Endodermal cell (in vitro differentiated cells): ENCODE measurements at regions not wholly inside any gene's neighbourhood (a gene's known extent, or its start where the extent isn't known, plus 50 kb on each side); places are given as distances from the start of the nearest gene placed in this dataset.

Experiments
- DNase-seq: peaks from one replicate; pipeline ENCODE4 v3.0.0-alpha.2; 2017
- H3K27ac ChIP-seq: 2 replicates; pipeline ENCODE4 v1.5.1; 2013; ENCODE audit warnings: mild to moderate bottlenecking, low read depth, low read length, moderate library complexity
- H3K27me3 ChIP-seq: 2 replicates; pipeline ENCODE4 v1.6.1; 2013; ENCODE audit warnings: mild to moderate bottlenecking, low read length, moderate library complexity; ENCODE audit not compliant: insufficient read depth, control insufficient read depth, poor library complexity, severe bottlenecking
- H3K36me3 ChIP-seq: 2 replicates; pipeline ENCODE4 v1.7.0; 2013; ENCODE audit warnings: mild to moderate bottlenecking, low read length, moderate library complexity; ENCODE audit not compliant: control insufficient read depth, insufficient read depth
- H3K4me1 ChIP-seq: one replicate; pipeline ENCODE4 v1.7.0; 2013; ENCODE audit warnings: low read length; ENCODE audit not compliant: control insufficient read depth, insufficient read depth
- H3K4me3 ChIP-seq: 2 replicates; pipeline ENCODE4 v1.5.1; 2013; ENCODE audit warnings: mild to moderate bottlenecking, low read length, moderate library complexity
- H3K9ac ChIP-seq: 2 replicates; pipeline ENCODE4 v1.6.1; 2013; ENCODE audit warnings: mild to moderate bottlenecking, low read length, moderate library complexity; ENCODE audit not compliant: poor library complexity, severe bottlenecking; ENCODE audit errors: extremely low read depth
- H3K9me3 ChIP-seq: 2 replicates; pipeline ENCODE4 v1.6.1; 2013; ENCODE audit warnings: mild to moderate bottlenecking, low read length, moderate library complexity; ENCODE audit not compliant: control insufficient read depth
- H3K27ac Mint-ChIP-seq: 2 replicates; pipeline ENCODE4 v1.8.0; 2020; ENCODE audit warnings: mixed read lengths
- H3K27me3 Mint-ChIP-seq: 2 replicates; pipeline ENCODE4 v1.8.0; 2021; ENCODE audit warnings: mild to moderate bottlenecking, mixed read lengths; ENCODE audit not compliant: insufficient read depth
- H3K36me3 Mint-ChIP-seq: 2 replicates; pipeline ENCODE4 v1.8.0; 2020; ENCODE audit warnings: low read depth, mixed read lengths
- H3K4me1 Mint-ChIP-seq: 2 replicates; pipeline ENCODE4 v1.8.0; 2020; ENCODE audit warnings: mixed read lengths
- H3K4me3 Mint-ChIP-seq: 2 replicates; pipeline ENCODE4 v1.8.0; 2020; ENCODE audit warnings: mild to moderate bottlenecking, moderate library complexity, mixed read lengths
- H3K9me3 Mint-ChIP-seq: 2 replicates; pipeline ENCODE4 v1.8.0; 2020; ENCODE audit warnings: mild to moderate bottlenecking, mixed read lengths
- WGBS, 2 experiments: methylation state at CpG; one replicate each; pipeline versions ENCODE4 v1.1.5 to v1.1.7; 2013; ENCODE audit warnings: missing lambda C conversion rate in 2 of 2, mixed read lengths in 1 of 2; ENCODE audit not compliant: insufficient coverage in 1 of 2, insufficient read length in 1 of 2; 5-methylcytosine and 5-hydroxymethylcytosine counted together
- TF ChIP-seq, protein P1 (sequence below): fragments of 200-600 bp; sonication (generic); conservative IDR thresholded peaks from 2 replicates; pipeline ENCODE4 v1.5.0; 2021; ENCODE audit warnings: antibody characterized with exemption, mild to moderate bottlenecking

DNA sequence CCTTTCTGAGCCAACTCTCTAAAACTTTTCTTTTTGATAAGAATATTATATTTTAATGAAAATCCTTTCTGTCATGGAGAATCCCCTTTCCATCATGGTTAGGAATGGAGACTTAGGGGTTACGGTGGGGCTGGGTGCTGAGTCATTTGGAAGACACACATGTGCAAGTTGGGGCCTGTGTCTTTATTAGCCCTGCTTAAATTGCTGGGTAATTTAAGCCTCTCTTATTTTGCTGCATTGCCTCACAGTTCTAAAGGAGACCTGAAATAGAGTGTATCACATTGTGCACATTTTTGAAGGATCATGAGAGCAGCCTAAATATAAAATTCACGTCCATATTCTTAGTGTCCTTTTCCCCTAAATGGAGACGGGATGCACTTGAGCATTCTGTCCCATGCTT is 61.8 kb upstream of the RBFOX1 start:
- Mint-ChIP-seq H3K4me1 (no peaks in the 10 kb centered on the region), H3K27ac (no peak overlapping the region), H3K36me3 (no peaks in the 10 kb centered on the region), H3K4me3 (no peak overlapping the region), H3K27me3 (peaks cover 45% of the 10 kb centered on the region), H3K9me3 (peaks cover 3% of the 10 kb centered on the region)
- no peaks in the 10 kb centered on the region for H3K36me3 ChIP-seq
- H3K9ac ChIP-seq = no peak overlapping the region
- H3K27me3 ChIP-seq = peaks cover 22% of the 10 kb centered on the region
- TF ChIP-seq, protein P1, sequence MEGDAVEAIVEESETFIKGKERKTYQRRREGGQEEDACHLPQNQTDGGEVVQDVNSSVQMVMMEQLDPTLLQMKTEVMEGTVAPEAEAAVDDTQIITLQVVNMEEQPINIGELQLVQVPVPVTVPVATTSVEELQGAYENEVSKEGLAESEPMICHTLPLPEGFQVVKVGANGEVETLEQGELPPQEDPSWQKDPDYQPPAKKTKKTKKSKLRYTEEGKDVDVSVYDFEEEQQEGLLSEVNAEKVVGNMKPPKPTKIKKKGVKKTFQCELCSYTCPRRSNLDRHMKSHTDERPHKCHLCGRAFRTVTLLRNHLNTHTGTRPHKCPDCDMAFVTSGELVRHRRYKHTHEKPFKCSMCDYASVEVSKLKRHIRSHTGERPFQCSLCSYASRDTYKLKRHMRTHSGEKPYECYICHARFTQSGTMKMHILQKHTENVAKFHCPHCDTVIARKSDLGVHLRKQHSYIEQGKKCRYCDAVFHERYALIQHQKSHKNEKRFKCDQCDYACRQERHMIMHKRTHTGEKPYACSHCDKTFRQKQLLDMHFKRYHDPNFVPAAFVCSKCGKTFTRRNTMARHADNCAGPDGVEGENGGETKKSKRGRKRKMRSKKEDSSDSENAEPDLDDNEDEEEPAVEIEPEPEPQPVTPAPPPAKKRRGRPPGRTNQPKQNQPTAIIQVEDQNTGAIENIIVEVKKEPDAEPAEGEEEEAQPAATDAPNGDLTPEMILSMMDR = no peak
- WGBS, 2 experiments = 93 to 95% methylated on average over 2 to 3 of the region's 3 CpGs
- no peak for DNase-seq
- H3K4me3 ChIP-seq = no peak overlapping the region
- no peaks in the 10 kb centered on the region for H3K4me1 ChIP-seq
- no peaks in the 10 kb centered on the region for H3K9me3 ChIP-seq
- no peak overlapping the region for H3K27ac ChIP-seq

DNA sequence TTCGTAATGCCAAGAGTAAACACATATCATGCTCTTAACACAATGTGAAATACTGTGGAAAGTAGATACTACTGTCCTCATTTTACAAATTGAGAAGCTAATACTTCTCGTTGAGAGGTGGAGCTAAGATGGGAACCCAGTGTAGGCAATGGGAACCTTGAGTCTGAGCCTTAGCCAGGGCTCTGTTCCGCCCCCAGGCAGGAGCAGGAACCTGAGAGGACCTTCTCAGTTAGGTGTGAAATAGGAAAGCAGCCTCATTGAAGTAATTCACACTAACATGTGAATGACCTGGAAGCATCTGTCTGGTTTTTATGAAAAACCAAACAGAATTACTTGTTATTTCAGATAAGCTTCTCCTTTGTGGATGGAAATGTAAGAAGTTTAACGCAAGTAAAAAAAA is 62.6 kb upstream of the RBFOX1 start:
- Histone ChIP-seq H3K27me3 (peaks cover 14% of the 10 kb centered on the region), H3K36me3 (no peaks in the 10 kb centered on the region), H3K4me1 (no peaks in the 10 kb centered on the region), H3K4me3 (no peak overlapping the region), H3K9me3 (no peaks in the 10 kb centered on the region), H3K9ac (no peak overlapping the region), H3K27ac (no peak overlapping the region)
- no peaks in the 10 kb centered on the region for H3K36me3 Mint-ChIP-seq
- WGBS, 2 experiments = 94 to 100% methylated on average over 2 to 4 of the region's 4 CpGs
- no peaks in the 10 kb centered on the region for H3K4me1 Mint-ChIP-seq
- peaks cover 10% of the 10 kb centered on the region for H3K9me3 Mint-ChIP-seq
- TF ChIP-seq, protein P1 = no peak
- H3K27ac Mint-ChIP-seq = no peak overlapping the region
- no peak overlapping the region for H3K4me3 Mint-ChIP-seq
- no peak for DNase-seq
- peaks cover 41% of the 10 kb centered on the region for H3K27me3 Mint-ChIP-seq

DNA sequence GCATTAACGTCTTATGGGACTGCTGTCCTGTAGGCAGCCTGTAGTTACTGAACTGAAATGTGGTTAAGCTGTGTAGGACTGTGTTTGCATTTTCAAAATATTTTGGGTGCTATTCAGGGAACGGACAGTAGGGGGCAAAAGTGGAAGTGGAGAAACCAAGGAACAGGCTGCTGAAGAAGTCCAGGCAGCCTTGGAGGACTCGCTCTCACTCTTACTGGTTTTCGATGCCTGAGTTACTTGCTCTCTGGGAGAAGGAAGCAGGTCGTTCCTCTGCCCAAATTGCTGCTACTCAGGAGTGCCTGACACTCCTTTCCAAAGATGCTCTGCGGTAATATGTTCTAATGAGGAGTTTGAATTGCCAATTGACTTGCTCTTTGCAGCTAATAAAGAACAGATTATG is 64.5 kb upstream of the RBFOX1 start:
- H3K27ac Mint-ChIP-seq = no peak overlapping the region
- Histone ChIP-seq H3K9ac (no peak overlapping the region), H3K36me3 (no peaks in the 10 kb centered on the region), H3K4me3 (no peak overlapping the region), H3K4me1 (no peaks in the 10 kb centered on the region), H3K9me3 (no peaks in the 10 kb centered on the region), H3K27me3 (peaks cover 3% of the 10 kb centered on the region), H3K27ac (no peak overlapping the region)
- no peak overlapping the region for H3K4me3 Mint-ChIP-seq
- TF ChIP-seq, protein P1 = peak; percentile 89
- peaks cover 10% of the 10 kb centered on the region for H3K9me3 Mint-ChIP-seq
- H3K27me3 Mint-ChIP-seq = peaks cover 35% of the 10 kb centered on the region
- no peaks in the 10 kb centered on the region for H3K36me3 Mint-ChIP-seq
- no peaks in the 10 kb centered on the region for H3K4me1 Mint-ChIP-seq
- WGBS, 2 experiments = 29 to 40% methylated on average over 6 of the region's 6 CpGs
- peak; percentile 85 for DNase-seq
